IMR-90 (cell line): ENCODE measurements at regions not wholly inside any gene's neighbourhood (a gene's known extent, or its start where the extent isn't known, plus 50 kb on each side); places are given as distances from the start of the nearest gene placed in this dataset.

Experiments
- ATAC-seq: fragments of 200-7000 bp; cut with Tn5 transposase; 2 replicates; pipeline ENCODE4 v1.9.1; 2020; ENCODE audit warnings: low read depth, mild to moderate bottlenecking, moderate library complexity
- BruUV-seq: library from RNA; stranded (reverse); fragments of 400-500 nt; replicated peaks from 2 replicates; lab custom pipeline; 2021; lab: Mats Ljungman, UMichigan
- CTCF ChIA-PET: fragments of 300-600 bp; formaldehyde crosslinking; extraction: SDS; loops from one replicate; lab custom pipeline; 2021; ENCODE audit warnings: antibody characterized with exemption; lab: Yijun Ruan, JAX
- POLR2A ChIA-PET: fragments of 300-600 bp; sonication (Branson Sonifier 250); formaldehyde crosslinking; loops from one replicate; lab custom pipeline; 2022; ENCODE audit warnings: antibody characterized with exemption; ENCODE audit not compliant: unreplicated experiment; lab: Charles Lee
- DNase-seq: peaks from one replicate; pipeline ENCODE4 v3.0.0; 2013
- H2AFZ ChIP-seq: replicated peaks from 2 replicates; pipeline ENCODE3; 2013; ENCODE audit warnings: low read length, mild to moderate bottlenecking; ENCODE audit not compliant: poor library complexity
- H2AK5ac ChIP-seq: 2 replicates; pipeline ENCODE4 v1.6.1; 2013; ENCODE audit warnings: low read depth, low read length, inconsistent platforms
- H2AK9ac ChIP-seq: replicated peaks from 2 replicates; pipeline ENCODE3; 2013; ENCODE audit warnings: mild to moderate bottlenecking, low read depth, low read length, moderate library complexity; ENCODE audit not compliant: poor library complexity
- H2BK120ac ChIP-seq: 2 replicates; pipeline ENCODE4 v1.6.1; 2013; ENCODE audit warnings: low read depth, low read length, inconsistent platforms
- H2BK15ac ChIP-seq: 3 replicates; pipeline ENCODE4 v1.6.1; 2013; ENCODE audit warnings: low read depth, low read length, inconsistent platforms
- H2BK20ac ChIP-seq: 2 replicates; pipeline ENCODE4 v1.6.1; 2013; ENCODE audit warnings: low read depth, mild to moderate bottlenecking, inconsistent platforms, low read length, moderate library complexity
- H2BK5ac ChIP-seq: 2 replicates; pipeline ENCODE4 v1.6.1; 2013; ENCODE audit warnings: mild to moderate bottlenecking, low read depth, low read length, inconsistent platforms; ENCODE audit not compliant: poor library complexity, severe bottlenecking
- H3K14ac ChIP-seq: replicated peaks from 2 replicates; pipeline ENCODE4 v1.6.1; 2013; ENCODE audit warnings: low read depth, low read length, inconsistent platforms
- H3K18ac ChIP-seq: 2 replicates; pipeline ENCODE4 v1.6.1; 2013; ENCODE audit warnings: low read depth, low read length, control low read depth
- H3K23ac ChIP-seq: 2 replicates; pipeline ENCODE4 v1.6.1; 2013; ENCODE audit warnings: low read depth, low read length, inconsistent platforms
- H3K27ac ChIP-seq: 2 replicates; pipeline ENCODE4 v1.5.1; 2013; ENCODE audit warnings: mild to moderate bottlenecking, control low read depth, low read length; ENCODE audit not compliant: insufficient read depth
- H3K27me3 ChIP-seq: 2 replicates; pipeline ENCODE4 v1.6.1; 2013; ENCODE audit warnings: low read length; ENCODE audit not compliant: control insufficient read depth, insufficient read depth
- H3K36me3 ChIP-seq: 2 replicates; pipeline ENCODE4 v1.6.1; 2013; ENCODE audit warnings: low read length, mixed read lengths; ENCODE audit not compliant: control insufficient read depth, insufficient read depth
- H3K4ac ChIP-seq: 2 replicates; pipeline ENCODE4 v1.6.1; 2013; ENCODE audit warnings: low read depth, low read length, inconsistent platforms
- H3K4me1 ChIP-seq: 2 replicates; pipeline ENCODE4 v1.6.1; 2013; ENCODE audit warnings: low read length, mixed read lengths; ENCODE audit not compliant: control insufficient read depth, insufficient read depth
- H3K4me2 ChIP-seq: 2 replicates; pipeline ENCODE4 v1.6.1; 2013; ENCODE audit warnings: low read depth, mild to moderate bottlenecking, control low read depth, low read length, moderate library complexity
- H3K4me3 ChIP-seq: 2 replicates; pipeline ENCODE4 v1.5.1; 2013; ENCODE audit warnings: low read depth, mild to moderate bottlenecking, control low read depth, low read length, moderate library complexity; ENCODE audit not compliant: insufficient read depth
- H3K56ac ChIP-seq: 2 replicates; pipeline ENCODE4 v1.6.1; 2013; ENCODE audit warnings: low read length, inconsistent platforms; ENCODE audit not compliant: insufficient read depth; ENCODE audit errors: extremely low read depth
- H3K79me1 ChIP-seq, 2 experiments: 2 replicates each; pipeline ENCODE4 v1.6.1; 2013; ENCODE audit warnings: low read length in 2 of 2, inconsistent platforms in 1 of 2, low read depth in 1 of 2
- H3K9ac ChIP-seq: 2 replicates; pipeline ENCODE4 v1.6.1; 2013; ENCODE audit warnings: low read depth, low read length, control low read depth
- H3K9me1 ChIP-seq: 2 replicates; pipeline ENCODE4 v1.6.1; 2013; ENCODE audit warnings: low read length, inconsistent platforms; ENCODE audit not compliant: insufficient read depth
- H3K9me3 ChIP-seq: 2 replicates; pipeline ENCODE4 v1.6.1; 2013; ENCODE audit warnings: low read length; ENCODE audit not compliant: control insufficient read depth, insufficient read depth
- H4K20me1 ChIP-seq: 2 replicates; pipeline ENCODE4 v1.6.1; 2013; ENCODE audit warnings: low read length, inconsistent platforms; ENCODE audit not compliant: insufficient read depth
- H4K5ac ChIP-seq: 2 replicates; pipeline ENCODE4 v1.6.1; 2013; ENCODE audit warnings: mild to moderate bottlenecking, low read depth, low read length, control low read depth
- H4K8ac ChIP-seq, 2 experiments: 2 replicates each; pipeline ENCODE4 v1.6.1; 2013; ENCODE audit warnings: low read depth in 2 of 2, low read length in 2 of 2, control low read depth in 1 of 2, inconsistent platforms in 1 of 2
- H4K91ac ChIP-seq: 2 replicates; pipeline ENCODE4 v1.6.1; 2013; ENCODE audit warnings: low read depth, low read length, inconsistent platforms; ENCODE audit not compliant: insufficient read depth
- BHLHE40 ChIP-seq: fragments of 150-350 bp; IDR thresholded peaks from 2 replicates; pipeline ENCODE4 v1.6.1; 2016; ENCODE audit warnings: mild to moderate bottlenecking, low read depth, low read length
- CEBPB ChIP-seq: IDR thresholded peaks from 2 replicates; pipeline ENCODE4 v1.6.1; 2012; ENCODE audit warnings: low read depth, low read length, improper control_type of control experiment
- CHD1 ChIP-seq: IDR thresholded peaks from 2 replicates; pipeline ENCODE4 v1.6.1; 2012; ENCODE audit warnings: low read depth, low read length, improper control_type of control experiment
- FOS ChIP-seq: fragments of 150-350 bp; IDR thresholded peaks from 2 replicates; pipeline ENCODE4 v1.6.1; 2016; ENCODE audit warnings: low read depth, low read length
- MAFK ChIP-seq: IDR thresholded peaks from 2 replicates; pipeline ENCODE4 v1.6.1; 2012; ENCODE audit warnings: low read depth, low read length, improper control_type of control experiment
- MAZ ChIP-seq: IDR thresholded peaks from 2 replicates; pipeline ENCODE4 v1.6.1; 2012; ENCODE audit warnings: low read depth, mild to moderate bottlenecking, low read length, improper control_type of control experiment, moderate library complexity, borderline replicate concordance
- MXI1 ChIP-seq: IDR thresholded peaks from 2 replicates; pipeline ENCODE4 v1.6.1; 2012; ENCODE audit warnings: low read depth, mild to moderate bottlenecking, low read length, moderate library complexity, borderline replicate concordance
- NFE2L2 ChIP-seq: fragments of 150-350 bp; IDR thresholded peaks from 2 replicates; pipeline ENCODE4 v1.6.1; 2016; ENCODE audit warnings: low read depth, mild to moderate bottlenecking, low read length
- POLR2A ChIP-seq: IDR thresholded peaks from 2 replicates; pipeline ENCODE4 v1.6.1; 2012; ENCODE audit warnings: mild to moderate bottlenecking, low read depth, low read length
- RAD21 ChIP-seq: IDR thresholded peaks from 2 replicates; pipeline ENCODE4 v1.6.1; 2012; ENCODE audit warnings: low read length, improper control_type of control experiment
- RCOR1 ChIP-seq: IDR thresholded peaks from 2 replicates; pipeline ENCODE4 v1.6.1; 2012; ENCODE audit warnings: mild to moderate bottlenecking, low read length, improper control_type of control experiment; ENCODE audit not compliant: insufficient replicate concordance
- RFX5 ChIP-seq: IDR thresholded peaks from 2 replicates; pipeline ENCODE4 v1.8.0; 2012; ENCODE audit warnings: low read depth, mild to moderate bottlenecking, low read length, moderate library complexity
- SMC3 ChIP-seq: fragments of 150-350 bp; IDR thresholded peaks from 2 replicates; pipeline ENCODE4 v1.6.1; 2016; ENCODE audit warnings: low read depth, mild to moderate bottlenecking, antibody characterized with exemption, low read length, moderate library complexity
- USF2 ChIP-seq: fragments of 150-350 bp; IDR thresholded peaks from 2 replicates; pipeline ENCODE4 v1.6.1; 2017; ENCODE audit warnings: mild to moderate bottlenecking, antibody characterized with exemption, low read length, low read depth
- WGBS, 2 experiments: methylation state at CpG; one replicate each; pipeline versions ENCODE4 v1.1.5 to v1.1.7; 2013; ENCODE audit warnings: missing lambda C conversion rate in 2 of 2; ENCODE audit not compliant: insufficient read length in 1 of 2; ENCODE audit errors: extremely low coverage in 2 of 2; 5-methylcytosine and 5-hydroxymethylcytosine counted together
- dilution Hi-C: fragments of 300-500 bp; cut with HindIII; formaldehyde crosslinking; loops from one replicate; pipeline ENCODE4 v1.14.3; 2018; ENCODE audit warnings: low sequenced_read_pairs; ENCODE audit not compliant: unreplicated experiment
- in situ Hi-C: fragments of 300-500 bp; cut with MboI; formaldehyde crosslinking; loops from 3 replicates; pipeline ENCODE4 v1.14.3; 2019; ENCODE audit warnings: low sequenced_read_pairs, inconsistent platforms, mixed read lengths
- intact Hi-C: fragments of 100-400 bp; cut with micrococcal nuclease; formaldehyde crosslinking; loops from 2 replicates; pipeline ENCODE4 v1.10.0; 2022
- TF ChIP-seq, protein P1 (sequence below): conservative IDR thresholded peaks from 2 replicates; pipeline ENCODE4 v1.5.1; 2012; ENCODE audit warnings: mild to moderate bottlenecking, low read depth, low read length, improper control_type of control experiment
- TF ChIP-seq, protein P2 (sequence below): fragments of 150-350 bp; IDR thresholded peaks from 2 replicates; pipeline ENCODE4 v1.6.1; 2016; ENCODE audit warnings: low read depth, mild to moderate bottlenecking, low read length, moderate library complexity, borderline replicate concordance

GRCh38 chr1:56416495-56416894 is 162.9 kb downstream of the PLPP3 start:
- intact Hi-C loops (no loop called here), in situ Hi-C loops (no loop called here), dilution Hi-C loops (no loop called here)
- Histone ChIP-seq H3K23ac (no peak overlapping the region), H3K9ac (no peak overlapping the region), H4K91ac (no peak overlapping the region), H3K9me3 (no peaks in the 10 kb centered on the region), H3K4me3 (no peak overlapping the region), H3K18ac (no peak overlapping the region), H2BK120ac (no peak overlapping the region), H3K4me2 (no peak overlapping the region), H3K56ac (no peak overlapping the region), H3K14ac (no peak overlapping the region), H4K20me1 (no peaks in the 10 kb centered on the region), H2AK9ac (no peak overlapping the region), H4K5ac (no peak overlapping the region), H2AK5ac (no peak overlapping the region), H2BK5ac (no peak overlapping the region), H4K8ac (no peak overlapping the region), H2BK15ac (no peak overlapping the region), H3K79me1 (no peaks in the 10 kb centered on the region), H2AFZ (no peak overlapping the region), H3K4me1 (peaks cover 9% of the 10 kb centered on the region), H2BK20ac (no peak overlapping the region), H3K27ac (no peak overlapping the region), H3K36me3 (no peaks in the 10 kb centered on the region), H3K4ac (no peak overlapping the region), H3K27me3 (no peaks in the 10 kb centered on the region), H3K9me1 (peaks cover 7% of the 10 kb centered on the region; the same call in 1 of the 2 replicates)
- no TSS peak for BruUV-seq
- TF ChIP-seq, protein P1, sequence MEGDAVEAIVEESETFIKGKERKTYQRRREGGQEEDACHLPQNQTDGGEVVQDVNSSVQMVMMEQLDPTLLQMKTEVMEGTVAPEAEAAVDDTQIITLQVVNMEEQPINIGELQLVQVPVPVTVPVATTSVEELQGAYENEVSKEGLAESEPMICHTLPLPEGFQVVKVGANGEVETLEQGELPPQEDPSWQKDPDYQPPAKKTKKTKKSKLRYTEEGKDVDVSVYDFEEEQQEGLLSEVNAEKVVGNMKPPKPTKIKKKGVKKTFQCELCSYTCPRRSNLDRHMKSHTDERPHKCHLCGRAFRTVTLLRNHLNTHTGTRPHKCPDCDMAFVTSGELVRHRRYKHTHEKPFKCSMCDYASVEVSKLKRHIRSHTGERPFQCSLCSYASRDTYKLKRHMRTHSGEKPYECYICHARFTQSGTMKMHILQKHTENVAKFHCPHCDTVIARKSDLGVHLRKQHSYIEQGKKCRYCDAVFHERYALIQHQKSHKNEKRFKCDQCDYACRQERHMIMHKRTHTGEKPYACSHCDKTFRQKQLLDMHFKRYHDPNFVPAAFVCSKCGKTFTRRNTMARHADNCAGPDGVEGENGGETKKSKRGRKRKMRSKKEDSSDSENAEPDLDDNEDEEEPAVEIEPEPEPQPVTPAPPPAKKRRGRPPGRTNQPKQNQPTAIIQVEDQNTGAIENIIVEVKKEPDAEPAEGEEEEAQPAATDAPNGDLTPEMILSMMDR: no peak
- TF ChIP-seq MAFK: no peak
- TF ChIP-seq RCOR1: no peak
- no peak for TF ChIP-seq NFE2L2
- TF ChIP-seq RFX5: no peak
- no peak for TF ChIP-seq POLR2A
- no peak for TF ChIP-seq MXI1
- TF ChIP-seq CHD1: no peak
- TF ChIP-seq SMC3: no peak
- TF ChIP-seq, protein P2, sequence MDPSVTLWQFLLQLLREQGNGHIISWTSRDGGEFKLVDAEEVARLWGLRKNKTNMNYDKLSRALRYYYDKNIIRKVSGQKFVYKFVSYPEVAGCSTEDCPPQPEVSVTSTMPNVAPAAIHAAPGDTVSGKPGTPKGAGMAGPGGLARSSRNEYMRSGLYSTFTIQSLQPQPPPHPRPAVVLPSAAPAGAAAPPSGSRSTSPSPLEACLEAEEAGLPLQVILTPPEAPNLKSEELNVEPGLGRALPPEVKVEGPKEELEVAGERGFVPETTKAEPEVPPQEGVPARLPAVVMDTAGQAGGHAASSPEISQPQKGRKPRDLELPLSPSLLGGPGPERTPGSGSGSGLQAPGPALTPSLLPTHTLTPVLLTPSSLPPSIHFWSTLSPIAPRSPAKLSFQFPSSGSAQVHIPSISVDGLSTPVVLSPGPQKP: no peak
- no peak for TF ChIP-seq MAZ
- no peak for TF ChIP-seq RAD21
- TF ChIP-seq FOS: no peak
- TF ChIP-seq USF2: no peak
- no peak for TF ChIP-seq CEBPB
- TF ChIP-seq BHLHE40: no peak
- ATAC-seq: no peak
- ChIA-PET POLR2A (no interaction called here), CTCF (no interaction called here)
- WGBS, 2 experiments: 80% methylated on average over 1 of the region's 2 CpGs; no CpG with 5 or more reads in 1 of the 2 experiments
- DNase-seq: no peak
